K562 (cell line): ENCODE measurements at regions not wholly inside any gene's neighbourhood (a gene's known extent, or its start where the extent isn't known, plus 50 kb on each side); places are given as distances from the start of the nearest gene placed in this dataset.

ENCODE experiments used
- ATAC-seq: fragments of 200-7000 bp; cut with Tn5 transposase; 3 replicates; pipeline ENCODE4 v1.9.1; 2020; ENCODE audit warnings: moderate library complexity
- BruUV-seq: library from RNA; stranded (reverse); fragments of 400-500 nt; replicated peaks from 2 replicates; lab custom pipeline; 2021; lab: Mats Ljungman, UMichigan
- CTCF ChIA-PET: fragments of 300-600 bp; formaldehyde crosslinking; extraction: SDS; loops from one replicate; lab custom pipeline; 2021; ENCODE audit warnings: low intra/inter-chr PET ratio; lab: Yijun Ruan, JAX
- POLR2A ChIA-PET: fragments of 300-600, 350-650 bp; sonication (Branson Sonifier 250); formaldehyde crosslinking; extraction: SDS; loops from one replicate; lab custom pipeline; 2021; ENCODE audit warnings: antibody characterized with exemption, inconsistent platforms; lab: Yijun Ruan, JAX
- DNase-seq, 4 experiments: peaks; one replicate each; pipeline versions ENCODE4 v3.0.0 to v3.0.0-alpha.2; 2011 to 2018; ENCODE audit warnings: low spot score in 3 of 4, mixed read lengths in 3 of 4; ENCODE audit errors: extremely low read depth in 1 of 4
- FAIRE-seq: peaks from 2 replicates; lab custom pipeline; 2011; peaks lifted over from hg19 to GRCh38; lab: Jason Lieb, UNC
- H2AFZ ChIP-seq: 2 replicates; pipeline ENCODE4 v1.6.0; 2011; ENCODE audit warnings: low read depth, low read length, control low read depth, inconsistent platforms
- H3K27ac ChIP-seq: fragments of 200-600 bp; 3 replicates; pipeline ENCODE4 v1.8.0; 2011; ENCODE audit warnings: low read depth, mild to moderate bottlenecking, control low read depth, inconsistent platforms, low read length, moderate library complexity, mixed read lengths; ENCODE audit errors: extremely low read depth
- H3K27me3 ChIP-seq, 2 experiments: fragments of 300-600 bp in 1 of 2; 2 replicates in 1 of 2; 3 replicates in 1 of 2; pipeline versions ENCODE4 v1.6.0 to v1.8.0; 2011; ENCODE audit warnings: inconsistent platforms in 2 of 2, low read length in 2 of 2, mild to moderate bottlenecking in 1 of 2, mixed read lengths in 1 of 2, moderate library complexity in 1 of 2; ENCODE audit not compliant: control insufficient read depth in 2 of 2, insufficient read depth in 2 of 2
- H3K36me3 ChIP-seq: fragments of 300-600 bp; 3 replicates; pipeline ENCODE4 v1.8.0; 2011; ENCODE audit warnings: mild to moderate bottlenecking, low read length, inconsistent platforms; ENCODE audit not compliant: control insufficient read depth, insufficient read depth
- H3K4me1 ChIP-seq, 2 experiments: fragments of 200-600 bp in 1 of 2; replicated peaks in 1 of 2; 2 replicates in 1 of 2; 3 replicates in 1 of 2; pipeline versions ENCODE4 v1.5.1 to v1.8.0; 2011; ENCODE audit warnings: inconsistent platforms in 2 of 2, low read length in 2 of 2, mild to moderate bottlenecking in 1 of 2, mixed read lengths in 1 of 2, moderate library complexity in 1 of 2; ENCODE audit not compliant: control insufficient read depth in 2 of 2, insufficient read depth in 2 of 2
- H3K4me2 ChIP-seq: 2 replicates; pipeline ENCODE4 v1.6.1; 2011; ENCODE audit warnings: low read length, control low read depth, inconsistent platforms, mixed read lengths; ENCODE audit not compliant: insufficient read depth
- H3K4me3 ChIP-seq: fragments of 200-600 bp; sonication (generic), shearing (Covaris generic); 2 replicates; pipeline ENCODE4 v1.5.1; 2016; ENCODE audit warnings: control low read depth, inconsistent platforms
- H3K79me2 ChIP-seq: fragments of 200-600 bp; 3 replicates; pipeline ENCODE4 v1.8.0; 2011; ENCODE audit warnings: low read length, inconsistent platforms; ENCODE audit not compliant: control insufficient read depth, insufficient read depth
- H3K9ac ChIP-seq, 2 experiments: 2 replicates each; pipeline versions ENCODE4 v1.6.0 to v1.6.1; 2011; ENCODE audit warnings: low read depth in 2 of 2, low read length in 2 of 2, control low read depth in 1 of 2, inconsistent platforms in 1 of 2, mild to moderate bottlenecking in 1 of 2, mixed read lengths in 1 of 2; ENCODE audit not compliant: insufficient read depth in 1 of 2
- H3K9me1 ChIP-seq: one replicate; pipeline ENCODE4 v1.6.0; 2011; ENCODE audit warnings: inconsistent platforms, mild to moderate bottlenecking, low read length, moderate library complexity; ENCODE audit not compliant: control insufficient read depth, insufficient read depth
- H3K9me3 ChIP-seq: replicated peaks from 2 replicates; pipeline ENCODE4 v1.5.1; 2011; ENCODE audit warnings: low read depth, low read length, inconsistent platforms; ENCODE audit not compliant: control insufficient read depth, insufficient read depth
- H4K20me1 ChIP-seq: replicated peaks from 2 replicates; pipeline ENCODE4 v1.6.1; 2011; ENCODE audit warnings: low read length, inconsistent platforms, mixed read lengths; ENCODE audit not compliant: control insufficient read depth, insufficient read depth
- JUN ChIP-seq, 2 experiments: sonication (generic) in 1 of 2; formaldehyde crosslinking in 1 of 2; IDR thresholded peaks; 2 replicates each; pipeline versions ENCODE4 v1.6.1 to v1.8.0; 2012 to 2022; ENCODE audit warnings: borderline replicate concordance in 2 of 2, mild to moderate bottlenecking in 2 of 2, improper control_type of control experiment in 1 of 2, low read depth in 1 of 2, low read length in 1 of 2, missing genetic modification reagents in 1 of 2
- KAT8 ChIP-seq: fragments of 450-650 bp; IDR thresholded peaks from 2 replicates; pipeline ENCODE4 v1.6.1; 2016; ENCODE audit warnings: low read depth, mild to moderate bottlenecking
- KLF16 ChIP-seq: IDR thresholded peaks from 2 replicates; pipeline ENCODE4 v1.6.1; 2016; ENCODE audit warnings: antibody characterized with exemption
- MAFG ChIP-seq: fragments of 450-650 bp; conservative IDR thresholded peaks from 2 replicates; pipeline ENCODE4 v1.6.1; 2016; ENCODE audit warnings: missing genetic modification characterization, missing compliant biosample characterization
- MAZ ChIP-seq, 2 experiments: fragments of 450-650 bp in 1 of 2; sonication (generic) in 1 of 2; formaldehyde crosslinking; IDR thresholded peaks in 1 of 2; conservative IDR thresholded peaks in 1 of 2; 2 replicates each; pipeline versions ENCODE4 v1.4.0 to v1.5.0; 2020; ENCODE audit warnings: mild to moderate bottlenecking in 1 of 2, missing genetic modification reagents in 1 of 2
- WGBS: fragments of 100-300 bp; shearing (Covaris generic); methylation state at CpG from one replicate; pipeline ENCODE4 v1.1.6; 2016; ENCODE audit warnings: low coverage, mixed read lengths; ENCODE audit not compliant: insufficient coverage; ENCODE audit errors: missing lambda C conversion rate; 5-methylcytosine and 5-hydroxymethylcytosine counted together
- in situ Hi-C: fragments of 300-500 bp; cut with MboI; formaldehyde crosslinking; loops from 4 replicates; pipeline ENCODE4 v1.15.0; 2018; ENCODE audit warnings: inconsistent platforms, mixed read lengths
- intact Hi-C: fragments of 100-400 bp; cut with micrococcal nuclease; formaldehyde crosslinking; loops from 2 replicates; pipeline ENCODE4 v1.14.2; 2022

DNA sequence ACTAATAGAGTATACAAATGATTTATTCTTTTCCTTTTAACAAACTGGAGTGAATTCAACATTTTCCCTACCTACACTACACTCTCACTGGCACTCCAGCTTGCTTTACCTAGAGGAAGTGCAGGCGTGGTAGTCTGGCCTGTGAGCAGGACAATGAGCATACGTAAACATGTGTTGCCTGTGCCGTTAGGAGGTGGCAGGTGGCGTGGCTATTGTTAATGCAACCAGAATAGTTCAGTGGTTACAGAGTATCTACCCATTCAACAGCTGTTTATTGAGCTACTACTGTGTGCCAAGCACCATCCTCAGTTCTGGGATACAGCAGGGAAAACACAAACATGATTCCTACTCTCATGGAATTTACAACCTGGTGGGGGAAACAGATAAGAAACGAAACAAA, 299.7 kb upstream of the KAZN start (continued):
- no peak for TF ChIP-seq JUN (IDR thresholded peaks at IDR 0.05; ENCODE audit: borderline replicate concordance, low read depth, low read length)
- no peak for TF ChIP-seq JUN (CRISPR knock-in tag; IDR thresholded peaks at IDR 0.05; ENCODE audit: borderline replicate concordance)
- no peak for TF ChIP-seq KLF16
- TF ChIP-seq KAT8, result no peak
- no peak for TF ChIP-seq MAZ (CRISPR knock-in tag; conservative IDR thresholded peaks at IDR 0.05 in 1 of 2, IDR thresholded peaks at IDR 0.05 in 1 of 2)
- TF ChIP-seq, all 486 proteins: peak for 0

DNA sequence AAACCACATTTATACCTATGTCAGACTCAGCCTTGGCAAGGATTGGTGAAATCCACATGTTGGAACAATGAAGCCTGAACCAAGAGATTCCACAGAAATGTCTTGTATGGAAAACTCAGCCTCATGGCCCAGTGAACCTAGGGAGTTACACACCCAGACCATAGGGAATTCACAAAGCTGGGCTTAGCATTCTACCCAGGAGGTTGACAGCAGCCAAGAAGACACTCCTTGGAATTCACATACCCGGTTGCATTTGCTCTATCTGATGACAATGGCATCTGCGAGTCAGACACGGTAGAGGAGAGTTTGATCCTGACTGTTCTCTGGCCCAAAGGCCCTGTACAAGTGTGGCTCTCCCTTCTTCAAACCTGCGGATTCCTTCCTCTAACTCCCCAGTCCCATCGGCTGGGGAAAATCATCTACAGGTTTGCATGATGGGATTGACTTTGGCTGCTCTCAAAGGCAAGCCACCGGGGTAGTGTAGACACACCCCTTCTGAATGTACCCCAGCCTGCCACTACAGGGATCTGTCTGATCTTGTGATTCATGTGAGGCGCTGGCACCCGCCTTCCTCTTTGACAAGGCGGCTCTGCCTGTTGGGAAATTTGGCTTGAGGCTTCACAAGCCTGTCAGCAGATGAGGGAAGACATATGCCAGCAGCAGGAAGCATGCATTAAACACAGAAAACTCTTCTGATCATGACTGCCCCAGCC, 297.3 kb upstream of the KAZN start:
- in situ Hi-C loops, result no loop called here
- no peaks in the 10 kb centered on the region for H3K9me1 ChIP-seq
- under 1% methylated on average over 9 of the region's 9 CpGs for WGBS
- DNase-seq (no peak), FAIRE-seq (no peak), ATAC-seq (no peak)
- no peak overlapping the region for H3K9ac ChIP-seq
- H3K4me1 ChIP-seq, result no peaks in the 10 kb centered on the region
- peaks cover 12 to 48% of the 10 kb centered on the region in 2 experiments for H3K27me3 ChIP-seq
- H3K79me2 ChIP-seq, result no peaks in the 10 kb centered on the region
- intact Hi-C loops, result no loop called here
- no TSS peak for BruUV-seq
- no peak overlapping the region for H3K4me3 ChIP-seq
- ChIA-PET CTCF (no interaction called here), POLR2A (interaction anchor here (0.6 kb wide), 1 partner anchor 19 kb away, joined by 3 read pairs; no protein-coding TSS in a partner anchor)
- no peak overlapping the region for H2AFZ ChIP-seq
- H3K36me3 ChIP-seq, result no peaks in the 10 kb centered on the region
- no peaks in the 10 kb centered on the region for H3K9me3 ChIP-seq
- TF ChIP-seq MAFG (tag), result no peak
- no peak overlapping the region for H3K27ac ChIP-seq
- no peaks in the 10 kb centered on the region for H4K20me1 ChIP-seq
- H3K4me2 ChIP-seq, result no peak overlapping the region
